Panc1 (cell line): ENCODE measurements at regions not wholly inside any gene's neighbourhood (a gene's known extent, or its start where the extent isn't known, plus 50 kb on each side); places are given as distances from the start of the nearest gene placed in this dataset.

Experiments used
- ATAC-seq: fragments of 200-7000 bp; cut with Tn5 transposase; 2 replicates; pipeline ENCODE4 v1.9.1; 2020; ENCODE audit warnings: mild to moderate bottlenecking, moderate library complexity
- BruUV-seq: library from RNA; stranded (reverse); fragments of 400-500 nt; replicated peaks from 2 replicates; lab custom pipeline; 2021; lab: Mats Ljungman, UMichigan
- CTCF ChIA-PET: fragments of 300-600 bp; sonication (Branson Sonifier 250); formaldehyde crosslinking; loops from one replicate; lab custom pipeline; 2022; ENCODE audit warnings: antibody characterized with exemption; lab: Charles Lee
- POLR2A ChIA-PET: fragments of 300-600 bp; sonication (Branson Sonifier 250); formaldehyde crosslinking; loops from one replicate; lab custom pipeline; 2022; ENCODE audit warnings: antibody characterized with exemption; lab: Charles Lee
- DNase-seq: peaks from one replicate; pipeline ENCODE4 v3.0.0-alpha.2; 2010; ENCODE audit warnings: low read depth, low spot score
- H3K27ac ChIP-seq: 2 replicates; pipeline ENCODE4 v1.5.1; 2011; ENCODE audit warnings: mild to moderate bottlenecking, low read length, inconsistent platforms
- H3K27me3 ChIP-seq: fragments of 200-500 bp; sonication (Bioruptor generic); 2 replicates; pipeline ENCODE4 v1.6.0; 2014; ENCODE audit warnings: low read length, inconsistent platforms; ENCODE audit not compliant: control insufficient read depth, insufficient read depth
- H3K36me3 ChIP-seq: fragments of 200-500 bp; sonication (Bioruptor generic); 2 replicates; pipeline ENCODE4 v1.5.1; 2014; ENCODE audit warnings: inconsistent platforms, mild to moderate bottlenecking, low read length, moderate library complexity; ENCODE audit not compliant: control insufficient read depth, insufficient read depth
- H3K4me1 ChIP-seq: 2 replicates; pipeline ENCODE4 v1.5.1; 2011; ENCODE audit warnings: inconsistent platforms, mild to moderate bottlenecking, low read length, moderate library complexity; ENCODE audit not compliant: control insufficient read depth, insufficient read depth
- H3K4me3 ChIP-seq, 2 experiments: 2 replicates each; pipeline ENCODE4 v1.5.1; 2011 to 2012; ENCODE audit warnings: low read depth in 2 of 2, low read length in 2 of 2, mild to moderate bottlenecking in 2 of 2, inconsistent platforms in 1 of 2, moderate library complexity in 1 of 2
- H3K9me3 ChIP-seq: fragments of 200-500 bp; sonication (Bioruptor generic); 2 replicates; pipeline ENCODE4 v1.5.1; 2014; ENCODE audit warnings: low read depth, mild to moderate bottlenecking, inconsistent platforms, low read length, moderate library complexity; ENCODE audit not compliant: control insufficient read depth, insufficient read depth
- CTCF ChIP-seq: fragments of 450-650 bp; IDR thresholded peaks from 2 replicates; pipeline ENCODE4 v1.5.1; 2017; ENCODE audit warnings: mild to moderate bottlenecking
- POLR2AphosphoS5 ChIP-seq: IDR thresholded peaks from 2 replicates; pipeline ENCODE4 v1.6.1; 2012; ENCODE audit warnings: mild to moderate bottlenecking, low read depth, low read length, moderate library complexity
- REST ChIP-seq, 2 experiments: IDR thresholded peaks; 2 replicates each; pipeline ENCODE4 v1.6.1; 2011 to 2012; ENCODE audit warnings: low read depth in 2 of 2, control low read depth in 1 of 2, low read length in 1 of 2, mild to moderate bottlenecking in 1 of 2, moderate library complexity in 1 of 2; ENCODE audit not compliant: insufficient read depth in 1 of 2
- SIN3A ChIP-seq: IDR thresholded peaks from 2 replicates; pipeline ENCODE4 v1.6.1; 2012; ENCODE audit warnings: low read depth, mild to moderate bottlenecking, low read length, moderate library complexity, borderline replicate concordance; ENCODE audit not compliant: insufficient read depth
- TCF7L2 ChIP-seq: IDR thresholded peaks from 2 replicates; pipeline ENCODE4 v1.6.1; 2011; ENCODE audit warnings: mild to moderate bottlenecking, low read depth, low read length, inconsistent platforms
- in situ Hi-C: cut with HindIII; loops from 2 replicates; pipeline ENCODE4 v1.10.0; 2016; ENCODE audit warnings: low sequenced_read_pairs, low pct_unique_long_range_greater_than_20kb
- intact Hi-C: fragments of 100-400 bp; cut with micrococcal nuclease; formaldehyde crosslinking; loops from one replicate; pipeline ENCODE4 v1.10.0; 2022; ENCODE audit not compliant: unreplicated experiment

- Histone ChIP-seq H3K27ac (no peak overlapping the region), H3K9me3 (no peaks in the 10 kb centered on the region), H3K36me3 (no peaks in the 10 kb centered on the region), H3K4me1 (no peaks in the 10 kb centered on the region), H3K4me3 (no peak overlapping the region), H3K27me3 (no peaks in the 10 kb centered on the region)
- ATAC-seq: no peak
- in situ Hi-C loops (no loop called here), intact Hi-C loops (no loop called here)
- DNase-seq: no peak
- no peak for TF ChIP-seq SIN3A
- TF ChIP-seq POLR2AphosphoS5: no peak
- no peak for TF ChIP-seq REST (IDR thresholded peaks at IDR 0.05; ENCODE audit: insufficient read depth in 1 of 2, low read depth in 2 of 2, low read length in 1 of 2)
- no peak for TF ChIP-seq TCF7L2
- peak; percentile 15; the same call in 1 of the 2 replicates for TF ChIP-seq CTCF
- ChIA-PET POLR2A (no interaction called here), CTCF (no interaction called here)
- BruUV-seq: no TSS peak
Observed at GRCh38 chr3:159091936-159092335, 290.1 kb downstream of the MFSD1 start.

GRCh38 chr3:159102001-159102400 is 300.1 kb downstream of the MFSD1 start:
- no TSS peak for BruUV-seq
- H3K36me3 ChIP-seq: no peaks in the 10 kb centered on the region
- H3K27ac ChIP-seq: no peak overlapping the region
- H3K4me1 ChIP-seq: no peaks in the 10 kb centered on the region
- POLR2A ChIA-PET: no interaction called here
- CTCF ChIA-PET: no interaction called here
- no peak overlapping the region for H3K4me3 ChIP-seq
- in situ Hi-C loops (no loop called here), intact Hi-C loops (no loop called here)
- no peaks in the 10 kb centered on the region for H3K27me3 ChIP-seq
- no peak for DNase-seq
- TF ChIP-seq REST (IDR thresholded peaks at IDR 0.05; ENCODE audit: insufficient read depth in 1 of 2, low read depth in 2 of 2, low read length in 1 of 2) (no peak), SIN3A (no peak), CTCF (no peak), TCF7L2 (no peak), POLR2AphosphoS5 (no peak)
- H3K9me3 ChIP-seq: no peaks in the 10 kb centered on the region
- ATAC-seq: no peak
